WTC11 (cell line): ENCODE measurements at regions not wholly inside any gene's neighbourhood (a gene's known extent, or its start where the extent isn't known, plus 50 kb on each side); places are given as distances from the start of the nearest gene placed in this dataset.

Experiments
- ATAC-seq: fragments of 200-7000 bp; cut with Tn5 transposase; 2 replicates; pipeline ENCODE4 v1.10.0; 2021; ENCODE audit warnings: mild to moderate bottlenecking, moderate library complexity
- CTCF ChIA-PET: fragments of 300-600 bp; sonication (Branson Sonifier 250); formaldehyde crosslinking; loops from one replicate; lab custom pipeline; 2021; ENCODE audit warnings: antibody characterized with exemption; lab: Charles Lee
- POLR2A ChIA-PET: fragments of 350-600 bp; sonication (Branson Sonifier 250); formaldehyde crosslinking; loops from one replicate; lab custom pipeline; 2021; ENCODE audit warnings: antibody characterized with exemption; lab: Charles Lee
- DNase-seq: peaks from one replicate; pipeline ENCODE4 v3.0.0; 2021; ENCODE audit warnings: low spot score
- H3K27ac Mint-ChIP-seq: 2 replicates; pipeline ENCODE4 v1.8.0; 2021; ENCODE audit warnings: mixed read lengths
- H3K27me3 Mint-ChIP-seq: 2 replicates; pipeline ENCODE4 v1.8.0; 2021; ENCODE audit warnings: low read depth, mild to moderate bottlenecking, moderate library complexity, mixed read lengths
- H3K36me3 Mint-ChIP-seq: 2 replicates; pipeline ENCODE4 v1.8.0; 2021; ENCODE audit warnings: mixed read lengths
- H3K4me1 Mint-ChIP-seq: 2 replicates; pipeline ENCODE4 v1.8.0; 2022; ENCODE audit warnings: mixed read lengths
- H3K4me3 Mint-ChIP-seq: 2 replicates; pipeline ENCODE4 v1.8.0; 2021; ENCODE audit warnings: mild to moderate bottlenecking, moderate library complexity, mixed read lengths
- H3K9me3 Mint-ChIP-seq: 2 replicates; pipeline ENCODE4 v1.8.0; 2021; ENCODE audit warnings: mixed read lengths
- ATF1 ChIP-seq: sonication (generic); formaldehyde crosslinking; IDR thresholded peaks from 2 replicates; pipeline ENCODE4 v1.8.1; 2023; ENCODE audit warnings: mild to moderate bottlenecking, moderate library complexity, missing genetic modification reagents
- CREB1 ChIP-seq: sonication (generic); formaldehyde crosslinking; IDR thresholded peaks from 2 replicates; pipeline ENCODE4 v1.8.0; 2023; ENCODE audit warnings: mild to moderate bottlenecking, missing genetic modification reagents
- EMX1 ChIP-seq: fragments of 250-450 bp; sonication (Bioruptor Pico); IDR thresholded peaks from 2 replicates; pipeline ENCODE4 v1.8.0; 2021; ENCODE audit warnings: mild to moderate bottlenecking
- FOXP1 ChIP-seq: sonication (generic); formaldehyde crosslinking; IDR thresholded peaks from 2 replicates; pipeline ENCODE4 v1.8.0; 2022; ENCODE audit warnings: missing genetic modification reagents, mild to moderate bottlenecking, moderate library complexity, borderline replicate concordance
- KAT7 ChIP-seq: sonication (generic); formaldehyde crosslinking; IDR thresholded peaks from 2 replicates; pipeline ENCODE4 v1.8.1; 2023; ENCODE audit warnings: missing genetic modification reagents, mild to moderate bottlenecking, borderline replicate concordance
- NR2C2 ChIP-seq: sonication (generic); formaldehyde crosslinking; IDR thresholded peaks from 2 replicates; pipeline ENCODE4 v1.8.0; 2022; ENCODE audit warnings: mild to moderate bottlenecking, missing genetic modification reagents
- PRRX2 ChIP-seq: fragments of 250-450 bp; sonication (Bioruptor Pico); IDR thresholded peaks from 2 replicates; pipeline ENCODE4 v1.8.0; 2021; ENCODE audit warnings: mild to moderate bottlenecking
- RELA ChIP-seq: sonication (generic); formaldehyde crosslinking; IDR thresholded peaks from 2 replicates; pipeline ENCODE4 v1.8.1; 2022; ENCODE audit warnings: missing genetic modification reagents, mild to moderate bottlenecking, borderline replicate concordance
- TP53 ChIP-seq: sonication (generic); formaldehyde crosslinking; IDR thresholded peaks from 2 replicates; pipeline ENCODE4 v1.8.1; 2023; ENCODE audit warnings: mild to moderate bottlenecking, missing genetic modification reagents
- ZNF423 ChIP-seq: fragments of 250-450 bp; sonication (Bioruptor Pico); IDR thresholded peaks from 2 replicates; pipeline ENCODE4 v2.1.2; 2022; ENCODE audit warnings: mild to moderate bottlenecking, moderate library complexity
- TF ChIP-seq, protein P1 (sequence below): sonication (generic); formaldehyde crosslinking; IDR thresholded peaks from 2 replicates; pipeline ENCODE4 v1.8.1; 2023; ENCODE audit warnings: mild to moderate bottlenecking, missing genetic modification reagents, borderline replicate concordance
- TF ChIP-seq, protein P2 (sequence below): sonication (generic); formaldehyde crosslinking; IDR thresholded peaks from 2 replicates; pipeline ENCODE4 v1.8.0; 2022; ENCODE audit warnings: mild to moderate bottlenecking, missing genetic modification reagents
- TF ChIP-seq, protein P3 (sequence below): sonication (generic); formaldehyde crosslinking; IDR thresholded peaks from 2 replicates; pipeline ENCODE4 v1.8.1; 2023; ENCODE audit warnings: mild to moderate bottlenecking, missing genetic modification reagents, moderate library complexity
- TF ChIP-seq, protein P4 (sequence below): sonication (generic); formaldehyde crosslinking; conservative IDR thresholded peaks from 2 replicates; pipeline ENCODE4 v1.8.1; 2022; ENCODE audit warnings: mild to moderate bottlenecking, missing genetic modification reagents
- TF ChIP-seq, protein P5 (sequence below): sonication (generic); formaldehyde crosslinking; IDR thresholded peaks from 2 replicates; pipeline ENCODE4 v1.8.1; 2023; ENCODE audit warnings: mild to moderate bottlenecking, missing genetic modification reagents
- TF ChIP-seq, protein P6 (sequence below): sonication (generic); formaldehyde crosslinking; IDR thresholded peaks from 2 replicates; pipeline ENCODE4 v1.8.0; 2022; ENCODE audit warnings: mild to moderate bottlenecking, missing genetic modification reagents
- TF ChIP-seq, protein P7 (sequence below): sonication (generic); formaldehyde crosslinking; IDR thresholded peaks from 2 replicates; pipeline ENCODE4 v1.8.0; 2023; ENCODE audit warnings: missing genetic modification reagents, mild to moderate bottlenecking, borderline replicate concordance

DNA sequence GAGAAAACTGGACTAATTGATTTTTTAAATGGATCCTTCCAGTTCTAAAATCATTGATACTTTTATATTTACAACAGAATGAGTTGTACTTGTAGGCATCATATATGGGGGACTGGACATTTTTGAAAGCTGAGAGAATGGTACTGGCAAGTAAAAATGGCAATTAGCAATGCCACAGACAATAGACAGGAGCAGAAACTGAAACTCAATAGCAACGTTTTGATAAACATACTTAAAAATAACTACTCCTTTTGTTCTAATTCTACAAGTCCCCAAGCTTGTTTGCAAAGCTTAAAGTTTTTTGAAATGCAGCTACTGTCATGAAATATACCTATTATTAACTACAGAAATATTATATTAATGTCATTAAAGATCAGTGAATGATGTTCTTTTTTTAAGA, 52.8 kb upstream of the FBXL7 start:
- ATAC-seq (no peak), DNase-seq (no peak)
- POLR2A ChIA-PET: no interaction called here
- Mint-ChIP-seq H3K27me3 (no peaks in the 10 kb centered on the region), H3K4me1 (peaks cover 7% of the 10 kb centered on the region), H3K27ac (no peak overlapping the region), H3K4me3 (no peak overlapping the region), H3K36me3 (no peaks in the 10 kb centered on the region), H3K9me3 (peaks cover 10% of the 10 kb centered on the region)
- no peak for TF ChIP-seq EMX1 (CRISPR knock-in tag)
- CTCF ChIA-PET: no interaction called here

DNA sequence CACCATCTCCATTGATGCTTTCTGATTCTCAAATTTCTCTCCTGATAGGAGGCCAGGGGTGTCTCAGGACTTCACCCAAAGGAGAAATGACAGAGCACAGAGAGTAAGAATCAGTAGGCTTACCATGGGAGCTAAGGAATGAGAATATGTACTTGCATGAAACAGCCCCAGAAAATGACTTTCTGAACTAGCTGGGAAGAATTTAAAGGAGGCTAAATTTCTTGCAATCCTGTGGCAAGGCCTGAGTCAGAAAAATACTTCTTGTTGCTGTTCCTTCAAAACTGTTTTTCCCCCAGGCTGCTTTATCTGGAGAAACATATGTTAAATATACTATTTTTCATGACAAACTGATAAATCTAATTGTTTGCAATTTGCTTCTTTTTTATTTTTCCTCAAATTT, 53.4 kb upstream of the FBXL7 start:
- Mint-ChIP-seq H3K9me3 (peaks cover 10% of the 10 kb centered on the region), H3K4me1 (peaks cover 7% of the 10 kb centered on the region), H3K27me3 (no peaks in the 10 kb centered on the region), H3K36me3 (no peaks in the 10 kb centered on the region), H3K4me3 (no peak overlapping the region), H3K27ac (no peak overlapping the region)
- ATAC-seq: no peak
- ChIA-PET POLR2A (no interaction called here), CTCF (no interaction called here)
- no peak for DNase-seq
- TF ChIP-seq, protein P1, sequence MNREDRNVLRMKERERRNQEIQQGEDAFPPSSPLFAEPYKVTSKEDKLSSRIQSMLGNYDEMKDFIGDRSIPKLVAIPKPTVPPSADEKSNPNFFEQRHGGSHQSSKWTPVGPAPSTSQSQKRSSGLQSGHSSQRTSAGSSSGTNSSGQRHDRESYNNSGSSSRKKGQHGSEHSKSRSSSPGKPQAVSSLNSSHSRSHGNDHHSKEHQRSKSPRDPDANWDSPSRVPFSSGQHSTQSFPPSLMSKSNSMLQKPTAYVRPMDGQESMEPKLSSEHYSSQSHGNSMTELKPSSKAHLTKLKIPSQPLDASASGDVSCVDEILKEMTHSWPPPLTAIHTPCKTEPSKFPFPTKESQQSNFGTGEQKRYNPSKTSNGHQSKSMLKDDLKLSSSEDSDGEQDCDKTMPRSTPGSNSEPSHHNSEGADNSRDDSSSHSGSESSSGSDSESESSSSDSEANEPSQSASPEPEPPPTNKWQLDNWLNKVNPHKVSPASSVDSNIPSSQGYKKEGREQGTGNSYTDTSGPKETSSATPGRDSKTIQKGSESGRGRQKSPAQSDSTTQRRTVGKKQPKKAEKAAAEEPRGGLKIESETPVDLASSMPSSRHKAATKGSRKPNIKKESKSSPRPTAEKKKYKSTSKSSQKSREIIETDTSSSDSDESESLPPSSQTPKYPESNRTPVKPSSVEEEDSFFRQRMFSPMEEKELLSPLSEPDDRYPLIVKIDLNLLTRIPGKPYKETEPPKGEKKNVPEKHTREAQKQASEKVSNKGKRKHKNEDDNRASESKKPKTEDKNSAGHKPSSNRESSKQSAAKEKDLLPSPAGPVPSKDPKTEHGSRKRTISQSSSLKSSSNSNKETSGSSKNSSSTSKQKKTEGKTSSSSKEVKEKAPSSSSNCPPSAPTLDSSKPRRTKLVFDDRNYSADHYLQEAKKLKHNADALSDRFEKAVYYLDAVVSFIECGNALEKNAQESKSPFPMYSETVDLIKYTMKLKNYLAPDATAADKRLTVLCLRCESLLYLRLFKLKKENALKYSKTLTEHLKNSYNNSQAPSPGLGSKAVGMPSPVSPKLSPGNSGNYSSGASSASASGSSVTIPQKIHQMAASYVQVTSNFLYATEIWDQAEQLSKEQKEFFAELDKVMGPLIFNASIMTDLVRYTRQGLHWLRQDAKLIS (CRISPR knock-in tag): no peak
- TF ChIP-seq, protein P2, sequence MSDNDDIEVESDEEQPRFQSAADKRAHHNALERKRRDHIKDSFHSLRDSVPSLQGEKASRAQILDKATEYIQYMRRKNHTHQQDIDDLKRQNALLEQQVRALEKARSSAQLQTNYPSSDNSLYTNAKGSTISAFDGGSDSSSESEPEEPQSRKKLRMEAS (CRISPR knock-in tag): no peak
- TF ChIP-seq CREB1: no peak
- TF ChIP-seq, protein P3, sequence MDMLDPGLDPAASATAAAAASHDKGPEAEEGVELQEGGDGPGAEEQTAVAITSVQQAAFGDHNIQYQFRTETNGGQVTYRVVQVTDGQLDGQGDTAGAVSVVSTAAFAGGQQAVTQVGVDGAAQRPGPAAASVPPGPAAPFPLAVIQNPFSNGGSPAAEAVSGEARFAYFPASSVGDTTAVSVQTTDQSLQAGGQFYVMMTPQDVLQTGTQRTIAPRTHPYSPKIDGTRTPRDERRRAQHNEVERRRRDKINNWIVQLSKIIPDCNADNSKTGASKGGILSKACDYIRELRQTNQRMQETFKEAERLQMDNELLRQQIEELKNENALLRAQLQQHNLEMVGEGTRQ (CRISPR knock-in tag): no peak
- no peak for TF ChIP-seq ATF1 (CRISPR knock-in tag)
- no peak for TF ChIP-seq TP53
- TF ChIP-seq, protein P4, sequence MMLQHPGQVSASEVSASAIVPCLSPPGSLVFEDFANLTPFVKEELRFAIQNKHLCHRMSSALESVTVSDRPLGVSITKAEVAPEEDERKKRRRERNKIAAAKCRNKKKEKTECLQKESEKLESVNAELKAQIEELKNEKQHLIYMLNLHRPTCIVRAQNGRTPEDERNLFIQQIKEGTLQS (CRISPR knock-in tag): no peak
- no peak for TF ChIP-seq NR2C2 (CRISPR knock-in tag)
- no peak for TF ChIP-seq FOXP1 (CRISPR knock-in tag)
- no peak for TF ChIP-seq RELA (CRISPR knock-in tag)
- TF ChIP-seq, protein P5, sequence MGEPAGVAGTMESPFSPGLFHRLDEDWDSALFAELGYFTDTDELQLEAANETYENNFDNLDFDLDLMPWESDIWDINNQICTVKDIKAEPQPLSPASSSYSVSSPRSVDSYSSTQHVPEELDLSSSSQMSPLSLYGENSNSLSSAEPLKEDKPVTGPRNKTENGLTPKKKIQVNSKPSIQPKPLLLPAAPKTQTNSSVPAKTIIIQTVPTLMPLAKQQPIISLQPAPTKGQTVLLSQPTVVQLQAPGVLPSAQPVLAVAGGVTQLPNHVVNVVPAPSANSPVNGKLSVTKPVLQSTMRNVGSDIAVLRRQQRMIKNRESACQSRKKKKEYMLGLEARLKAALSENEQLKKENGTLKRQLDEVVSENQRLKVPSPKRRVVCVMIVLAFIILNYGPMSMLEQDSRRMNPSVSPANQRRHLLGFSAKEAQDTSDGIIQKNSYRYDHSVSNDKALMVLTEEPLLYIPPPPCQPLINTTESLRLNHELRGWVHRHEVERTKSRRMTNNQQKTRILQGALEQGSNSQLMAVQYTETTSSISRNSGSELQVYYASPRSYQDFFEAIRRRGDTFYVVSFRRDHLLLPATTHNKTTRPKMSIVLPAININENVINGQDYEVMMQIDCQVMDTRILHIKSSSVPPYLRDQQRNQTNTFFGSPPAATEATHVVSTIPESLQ: no peak
- no peak for TF ChIP-seq PRRX2
- TF ChIP-seq, protein P6, sequence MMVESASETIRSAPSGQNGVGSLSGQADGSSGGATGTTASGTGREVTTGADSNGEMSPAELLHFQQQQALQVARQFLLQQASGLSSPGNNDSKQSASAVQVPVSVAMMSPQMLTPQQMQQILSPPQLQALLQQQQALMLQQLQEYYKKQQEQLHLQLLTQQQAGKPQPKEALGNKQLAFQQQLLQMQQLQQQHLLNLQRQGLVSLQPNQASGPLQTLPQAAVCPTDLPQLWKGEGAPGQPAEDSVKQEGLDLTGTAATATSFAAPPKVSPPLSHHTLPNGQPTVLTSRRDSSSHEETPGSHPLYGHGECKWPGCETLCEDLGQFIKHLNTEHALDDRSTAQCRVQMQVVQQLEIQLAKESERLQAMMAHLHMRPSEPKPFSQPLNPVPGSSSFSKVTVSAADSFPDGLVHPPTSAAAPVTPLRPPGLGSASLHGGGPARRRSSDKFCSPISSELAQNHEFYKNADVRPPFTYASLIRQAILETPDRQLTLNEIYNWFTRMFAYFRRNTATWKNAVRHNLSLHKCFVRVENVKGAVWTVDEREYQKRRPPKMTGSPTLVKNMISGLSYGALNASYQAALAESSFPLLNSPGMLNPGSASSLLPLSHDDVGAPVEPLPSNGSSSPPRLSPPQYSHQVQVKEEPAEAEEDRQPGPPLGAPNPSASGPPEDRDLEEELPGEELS (CRISPR knock-in tag): no peak
- TF ChIP-seq, protein P7, sequence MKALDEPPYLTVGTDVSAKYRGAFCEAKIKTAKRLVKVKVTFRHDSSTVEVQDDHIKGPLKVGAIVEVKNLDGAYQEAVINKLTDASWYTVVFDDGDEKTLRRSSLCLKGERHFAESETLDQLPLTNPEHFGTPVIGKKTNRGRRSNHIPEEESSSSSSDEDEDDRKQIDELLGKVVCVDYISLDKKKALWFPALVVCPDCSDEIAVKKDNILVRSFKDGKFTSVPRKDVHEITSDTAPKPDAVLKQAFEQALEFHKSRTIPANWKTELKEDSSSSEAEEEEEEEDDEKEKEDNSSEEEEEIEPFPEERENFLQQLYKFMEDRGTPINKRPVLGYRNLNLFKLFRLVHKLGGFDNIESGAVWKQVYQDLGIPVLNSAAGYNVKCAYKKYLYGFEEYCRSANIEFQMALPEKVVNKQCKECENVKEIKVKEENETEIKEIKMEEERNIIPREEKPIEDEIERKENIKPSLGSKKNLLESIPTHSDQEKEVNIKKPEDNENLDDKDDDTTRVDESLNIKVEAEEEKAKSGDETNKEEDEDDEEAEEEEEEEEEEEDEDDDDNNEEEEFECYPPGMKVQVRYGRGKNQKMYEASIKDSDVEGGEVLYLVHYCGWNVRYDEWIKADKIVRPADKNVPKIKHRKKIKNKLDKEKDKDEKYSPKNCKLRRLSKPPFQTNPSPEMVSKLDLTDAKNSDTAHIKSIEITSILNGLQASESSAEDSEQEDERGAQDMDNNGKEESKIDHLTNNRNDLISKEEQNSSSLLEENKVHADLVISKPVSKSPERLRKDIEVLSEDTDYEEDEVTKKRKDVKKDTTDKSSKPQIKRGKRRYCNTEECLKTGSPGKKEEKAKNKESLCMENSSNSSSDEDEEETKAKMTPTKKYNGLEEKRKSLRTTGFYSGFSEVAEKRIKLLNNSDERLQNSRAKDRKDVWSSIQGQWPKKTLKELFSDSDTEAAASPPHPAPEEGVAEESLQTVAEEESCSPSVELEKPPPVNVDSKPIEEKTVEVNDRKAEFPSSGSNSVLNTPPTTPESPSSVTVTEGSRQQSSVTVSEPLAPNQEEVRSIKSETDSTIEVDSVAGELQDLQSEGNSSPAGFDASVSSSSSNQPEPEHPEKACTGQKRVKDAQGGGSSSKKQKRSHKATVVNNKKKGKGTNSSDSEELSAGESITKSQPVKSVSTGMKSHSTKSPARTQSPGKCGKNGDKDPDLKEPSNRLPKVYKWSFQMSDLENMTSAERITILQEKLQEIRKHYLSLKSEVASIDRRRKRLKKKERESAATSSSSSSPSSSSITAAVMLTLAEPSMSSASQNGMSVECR (CRISPR knock-in tag): no peak
- no peak for TF ChIP-seq KAT7
- TF ChIP-seq ZNF423 (CRISPR knock-in tag): no peak
